ENCODE measurements at regions not wholly inside any gene's neighbourhood (a gene's known extent, or its start where the extent isn't known, plus 50 kb on each side); places are given as distances from the start of the nearest gene placed in this dataset.

DNA sequence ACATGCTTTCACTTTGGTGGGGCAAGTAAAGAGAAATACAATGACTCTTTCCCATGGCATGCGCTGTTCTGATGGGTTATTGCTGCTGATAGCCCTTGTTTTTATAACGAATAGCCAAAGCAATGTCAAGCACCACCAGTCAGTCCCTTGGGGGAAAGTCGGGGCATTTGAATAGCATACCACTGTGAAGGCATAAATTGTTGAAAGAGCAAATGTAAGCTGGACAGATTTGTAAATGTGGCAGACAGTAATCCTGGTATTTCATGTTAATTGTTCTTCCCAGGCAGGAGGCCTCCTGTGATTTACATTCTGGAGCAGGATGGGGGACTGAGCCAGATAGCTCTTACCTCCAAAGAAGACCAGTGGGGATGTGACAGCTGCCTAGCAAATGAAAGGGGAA is 293.3 kb downstream of the ADRA2A start:
- TF ChIP-seq POLR2AphosphoS5 (IDR thresholded peaks at IDR 0.05) = no peak
- TF ChIP-seq, protein P1, sequence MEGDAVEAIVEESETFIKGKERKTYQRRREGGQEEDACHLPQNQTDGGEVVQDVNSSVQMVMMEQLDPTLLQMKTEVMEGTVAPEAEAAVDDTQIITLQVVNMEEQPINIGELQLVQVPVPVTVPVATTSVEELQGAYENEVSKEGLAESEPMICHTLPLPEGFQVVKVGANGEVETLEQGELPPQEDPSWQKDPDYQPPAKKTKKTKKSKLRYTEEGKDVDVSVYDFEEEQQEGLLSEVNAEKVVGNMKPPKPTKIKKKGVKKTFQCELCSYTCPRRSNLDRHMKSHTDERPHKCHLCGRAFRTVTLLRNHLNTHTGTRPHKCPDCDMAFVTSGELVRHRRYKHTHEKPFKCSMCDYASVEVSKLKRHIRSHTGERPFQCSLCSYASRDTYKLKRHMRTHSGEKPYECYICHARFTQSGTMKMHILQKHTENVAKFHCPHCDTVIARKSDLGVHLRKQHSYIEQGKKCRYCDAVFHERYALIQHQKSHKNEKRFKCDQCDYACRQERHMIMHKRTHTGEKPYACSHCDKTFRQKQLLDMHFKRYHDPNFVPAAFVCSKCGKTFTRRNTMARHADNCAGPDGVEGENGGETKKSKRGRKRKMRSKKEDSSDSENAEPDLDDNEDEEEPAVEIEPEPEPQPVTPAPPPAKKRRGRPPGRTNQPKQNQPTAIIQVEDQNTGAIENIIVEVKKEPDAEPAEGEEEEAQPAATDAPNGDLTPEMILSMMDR (IDR thresholded peaks at IDR 0.05) = no peak
- TF ChIP-seq POLR2A (IDR thresholded peaks at IDR 0.05) = no peak
- TF ChIP-seq EP300 (IDR thresholded peaks at IDR 0.05) = no peak

Measured in sigmoid colon (tissue), 4 donors.